ENCODE measurements at regions not wholly inside any gene's neighbourhood (a gene's known extent, or its start where the extent isn't known, plus 50 kb on each side); places are given as distances from the start of the nearest gene placed in this dataset.

DNA sequence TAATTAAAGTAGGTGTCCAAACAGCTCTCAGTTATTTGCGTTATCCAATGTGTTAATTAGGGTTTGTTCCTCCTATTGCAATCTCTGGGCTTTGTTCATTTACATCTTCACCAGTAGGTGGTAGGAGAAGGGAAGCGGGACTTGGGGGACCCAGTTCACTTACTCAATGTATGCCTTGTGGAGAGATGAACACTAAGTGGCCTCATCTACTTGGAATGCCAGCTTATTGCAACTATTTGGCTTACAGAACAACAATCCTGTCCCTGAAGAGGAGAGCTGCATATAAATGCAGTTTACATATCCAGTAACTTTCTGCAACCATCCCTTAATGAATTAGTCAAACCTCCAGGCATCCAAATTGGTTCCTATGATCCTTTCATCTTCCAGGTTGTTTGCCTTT, 417.1 kb upstream of the CCDC196 start:
- TF ChIP-seq EZH2phosphoT487 (IDR thresholded peaks at IDR 0.05; ENCODE audit: low read depth, severe bottlenecking, unreplicated experiment), result no peak
- TF ChIP-seq CTCF (IDR thresholded peaks at IDR 0.05; ENCODE audit: poor library complexity), result no peak
- no peak for TF ChIP-seq EZH2 (IDR thresholded peaks at IDR 0.05; ENCODE audit: borderline replicate concordance)

Data from hepatocyte (in vitro differentiated cells).